Large intestine (tissue), 3 donors: ENCODE measurements at regions not wholly inside any gene's neighbourhood (a gene's known extent, or its start where the extent isn't known, plus 50 kb on each side); places are given as distances from the start of the nearest gene placed in this dataset.

ENCODE experiments used
- DNase-seq, 2 donors: peaks; one replicate each; pipeline versions ENCODE4 v3.0.0 to v3.0.0-alpha.2; 2013
- H3K27ac ChIP-seq: one replicate; pipeline ENCODE4 v1.5.1; 2013; ENCODE audit warnings: low read length
- H3K27me3 ChIP-seq: 2 replicates; pipeline ENCODE4 v1.6.1; 2013; ENCODE audit warnings: low read length; ENCODE audit not compliant: control insufficient read depth, insufficient read depth
- H3K36me3 ChIP-seq: 2 replicates; pipeline ENCODE4 v1.6.1; 2013; ENCODE audit warnings: low read length; ENCODE audit not compliant: control insufficient read depth, insufficient read depth
- H3K4me1 ChIP-seq: one replicate; pipeline ENCODE4 v1.6.1; 2013; ENCODE audit warnings: low read length; ENCODE audit not compliant: control insufficient read depth, insufficient read depth
- H3K4me3 ChIP-seq: one replicate; pipeline ENCODE4 v1.5.1; 2013; ENCODE audit warnings: low read length
- H3K9me3 ChIP-seq: one replicate; pipeline ENCODE4 v1.6.1; 2013; ENCODE audit warnings: mild to moderate bottlenecking, low read depth, low read length, moderate library complexity; ENCODE audit not compliant: control insufficient read depth
- WGBS: methylation state at CpG from one replicate; pipeline ENCODE4 v1.1.5; 2013; ENCODE audit warnings: low lambda C conversion rate; ENCODE audit not compliant: insufficient coverage; 5-methylcytosine and 5-hydroxymethylcytosine counted together

GRCh38 chr4:138030375-138030774 lies 211.8 kb downstream of the SLC7A11 start:
- H3K36me3 ChIP-seq: no peaks in the 10 kb centered on the region
- 37% methylated on average over 2 of the region's 3 CpGs for WGBS

DNA sequence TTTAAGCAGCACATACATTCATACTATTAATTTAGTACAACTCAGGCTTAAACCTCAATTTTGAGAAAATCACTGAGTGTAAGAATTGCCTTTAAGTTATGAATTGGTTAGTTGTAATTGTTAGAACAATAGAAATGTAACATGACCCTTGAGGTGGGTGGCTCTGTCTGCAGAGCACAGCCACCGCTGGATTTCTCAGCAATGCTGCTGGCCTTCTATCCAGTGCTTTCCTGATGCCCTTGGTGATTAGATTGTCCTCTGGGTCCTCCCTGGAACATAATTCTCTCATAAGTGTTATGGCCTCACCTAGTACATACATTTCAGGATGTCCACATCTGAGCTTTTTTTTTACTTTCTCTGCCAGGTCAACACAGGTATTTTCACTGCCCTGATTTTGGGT lies 213.2 kb downstream of the SLC7A11 start:
- no CpG with 5 or more reads among the region's 1 CpG for WGBS
- Histone ChIP-seq H3K9me3 (no peaks in the 10 kb centered on the region), H3K27me3 (no peaks in the 10 kb centered on the region), H3K27ac (no peak overlapping the region), H3K36me3 (no peaks in the 10 kb centered on the region), H3K4me3 (no peak overlapping the region), H3K4me1 (no peaks in the 10 kb centered on the region)
- no peak for DNase-seq

More at GRCh38 chr4:138030375-138030774, 211.8 kb downstream of the SLC7A11 start:
- Histone ChIP-seq H3K4me1 (no peaks in the 10 kb centered on the region), H3K27me3 (no peaks in the 10 kb centered on the region), H3K9me3 (no peaks in the 10 kb centered on the region), H3K27ac (no peak overlapping the region), H3K4me3 (no peak overlapping the region)
- DNase-seq: no peak

DNA sequence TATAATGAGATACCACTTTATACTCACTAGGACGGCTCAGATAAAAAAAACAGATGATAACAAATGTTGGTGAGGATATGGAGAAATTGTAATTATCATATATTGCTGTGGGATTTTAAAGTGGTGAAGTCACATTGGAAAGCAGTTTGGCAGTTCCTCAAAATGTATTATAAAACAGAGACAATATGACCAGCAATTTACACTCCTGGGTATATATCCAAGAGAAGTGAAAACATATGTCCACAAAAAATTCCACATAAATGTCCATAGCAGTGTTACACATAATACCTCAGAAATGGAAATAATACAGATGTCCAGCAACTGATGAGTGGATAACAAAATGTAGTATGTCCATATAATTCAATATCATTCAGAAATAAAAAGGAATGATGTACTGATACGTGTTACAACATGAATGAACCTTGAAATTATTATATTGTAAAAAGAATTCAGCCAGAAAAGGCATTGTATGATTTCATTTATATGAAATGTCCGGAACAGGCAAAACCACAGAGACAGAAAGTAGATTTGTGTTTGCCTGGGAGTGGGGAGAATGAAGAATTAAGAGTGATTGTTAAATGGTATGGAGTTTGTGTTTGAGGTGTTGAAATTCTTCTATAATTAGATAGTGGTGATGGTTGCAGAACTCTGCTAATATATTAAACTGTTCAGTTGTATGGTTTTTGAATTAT lies 220.9 kb downstream of the SLC7A11 start:
- no peak for DNase-seq
- Histone ChIP-seq H3K27ac (no peak overlapping the region), H3K27me3 (no peaks in the 10 kb centered on the region), H3K4me3 (no peak overlapping the region), H3K9me3 (no peaks in the 10 kb centered on the region), H3K4me1 (no peaks in the 10 kb centered on the region), H3K36me3 (no peaks in the 10 kb centered on the region)
- 53% methylated on average over 3 of the region's 3 CpGs for WGBS

DNA sequence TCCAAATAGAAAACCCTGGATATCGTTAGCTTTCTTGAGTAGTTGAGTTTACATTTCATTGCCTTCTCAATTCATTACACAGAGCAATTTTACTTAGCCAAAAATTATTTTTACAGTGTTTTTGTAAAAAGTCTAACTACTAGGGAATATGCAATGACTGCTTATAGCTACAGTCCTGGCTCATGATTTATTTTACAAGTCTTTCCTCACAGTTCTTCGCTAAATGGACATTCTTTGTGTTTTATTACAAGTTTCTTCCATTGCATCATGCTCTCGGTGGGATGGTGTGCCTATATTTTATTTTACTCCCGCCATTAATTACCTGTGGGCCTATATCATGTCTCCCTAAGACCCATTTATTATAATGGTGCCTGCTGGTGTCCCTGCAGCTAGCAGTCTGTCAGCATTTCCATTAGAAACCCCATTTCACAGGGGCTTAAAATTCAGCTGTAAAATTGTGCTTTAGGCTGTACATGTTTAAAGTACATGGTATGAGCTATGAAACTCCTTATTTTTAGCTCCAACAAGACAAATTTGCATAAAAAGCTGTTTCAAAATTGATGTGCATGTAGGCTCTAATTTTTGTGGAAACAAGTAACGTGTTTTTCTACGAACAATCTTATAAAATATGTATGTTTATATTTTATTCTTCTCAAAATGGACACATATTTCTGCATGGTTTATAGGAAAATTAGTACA lies 227.4 kb downstream of the SLC7A11 start:
- WGBS: 86% methylated on average over 4 of the region's 6 CpGs
- no peaks in the 10 kb centered on the region for H3K9me3 ChIP-seq
- peak in 1 of 2 donors; percentile 4 for DNase-seq

DNA sequence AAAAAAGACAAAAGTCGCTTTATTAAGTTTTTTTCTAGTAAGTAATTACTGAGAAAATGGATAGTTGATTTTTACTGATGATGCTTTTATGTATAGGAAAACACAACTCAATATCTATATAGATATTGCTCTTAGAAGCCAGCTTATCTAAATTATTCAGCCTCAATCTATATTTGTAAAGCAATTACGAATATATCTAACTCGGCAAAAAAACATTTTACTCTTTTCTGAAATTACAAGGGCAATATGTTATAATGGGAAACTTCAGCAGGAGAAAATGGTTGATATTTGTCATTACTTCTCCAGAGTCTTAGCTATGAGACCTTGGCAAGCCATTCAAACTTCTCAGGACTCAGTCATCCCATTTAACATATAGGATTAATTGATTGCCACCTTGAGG lies 228.5 kb downstream of the SLC7A11 start:
- Histone ChIP-seq H3K27ac (no peak overlapping the region), H3K4me3 (no peak overlapping the region), H3K9me3 (no peaks in the 10 kb centered on the region), H3K36me3 (no peaks in the 10 kb centered on the region), H3K4me1 (no peaks in the 10 kb centered on the region), H3K27me3 (no peaks in the 10 kb centered on the region)
- 100% methylated on average over 1 of the region's 3 CpGs for WGBS
- no peak for DNase-seq

More for the DNA sequence above, 227.4 kb downstream of the SLC7A11 start:
- no peaks in the 10 kb centered on the region for H3K27me3 ChIP-seq
- H3K27ac ChIP-seq: no peak overlapping the region
- no peaks in the 10 kb centered on the region for H3K4me1 ChIP-seq
- H3K4me3 ChIP-seq: no peak overlapping the region
- no peaks in the 10 kb centered on the region for H3K36me3 ChIP-seq

GRCh38 chr4:138010639-138011038 lies 231.5 kb downstream of the SLC7A11 start:
- no peaks in the 10 kb centered on the region for H3K4me1 ChIP-seq
- H3K27ac ChIP-seq: no peak overlapping the region
- H3K36me3 ChIP-seq: no peaks in the 10 kb centered on the region
- H3K4me3 ChIP-seq: no peak overlapping the region
- H3K27me3 ChIP-seq: no peaks in the 10 kb centered on the region
- DNase-seq: no peak
- no peaks in the 10 kb centered on the region for H3K9me3 ChIP-seq

DNA sequence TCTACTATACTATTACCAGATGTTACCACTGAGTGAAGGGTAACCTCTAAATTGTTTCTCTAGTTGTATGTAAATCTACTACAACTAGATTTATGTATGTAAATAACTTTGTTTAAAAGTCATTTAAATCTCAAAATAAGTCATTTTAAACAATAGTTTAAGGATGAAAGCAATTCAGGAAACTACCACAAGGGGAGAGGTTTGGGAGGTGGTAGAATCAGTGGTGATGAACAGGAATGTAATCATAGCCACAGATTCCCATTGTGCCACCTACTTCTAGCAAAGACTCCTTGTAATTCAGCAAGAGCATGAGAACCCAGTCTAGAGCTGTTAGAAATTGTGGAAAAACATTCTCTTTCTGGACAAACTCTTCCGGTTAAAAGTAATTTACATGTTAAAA lies 234.6 kb downstream of the SLC7A11 start:
- H3K27me3 ChIP-seq: no peaks in the 10 kb centered on the region
- H3K27ac ChIP-seq: no peak overlapping the region
- WGBS: 100% methylated on average over 1 of the region's 1 CpG
- H3K36me3 ChIP-seq: no peaks in the 10 kb centered on the region
- no peaks in the 10 kb centered on the region for H3K4me1 ChIP-seq
- H3K9me3 ChIP-seq: no peaks in the 10 kb centered on the region
- DNase-seq: no peak
- H3K4me3 ChIP-seq: no peak overlapping the region

- Histone ChIP-seq H3K36me3 (no peaks in the 10 kb centered on the region), H3K9me3 (no peaks in the 10 kb centered on the region), H3K27me3 (no peaks in the 10 kb centered on the region), H3K27ac (no peak overlapping the region), H3K4me1 (no peaks in the 10 kb centered on the region), H3K4me3 (no peak overlapping the region)
- WGBS: no CpG with 5 or more reads among the region's 1 CpG
- no peak for DNase-seq
Observed at GRCh38 chr4:138005486-138005885, 236.7 kb downstream of the SLC7A11 start.

- no peak for DNase-seq
- no peaks in the 10 kb centered on the region for H3K4me1 ChIP-seq
- H3K36me3 ChIP-seq: no peaks in the 10 kb centered on the region
- no peak overlapping the region for H3K4me3 ChIP-seq
- H3K9me3 ChIP-seq: no peaks in the 10 kb centered on the region
- no peaks in the 10 kb centered on the region for H3K27me3 ChIP-seq
- H3K27ac ChIP-seq: no peak overlapping the region
Observed at GRCh38 chr4:138003248-138003647, 238.9 kb downstream of the SLC7A11 start.

DNA sequence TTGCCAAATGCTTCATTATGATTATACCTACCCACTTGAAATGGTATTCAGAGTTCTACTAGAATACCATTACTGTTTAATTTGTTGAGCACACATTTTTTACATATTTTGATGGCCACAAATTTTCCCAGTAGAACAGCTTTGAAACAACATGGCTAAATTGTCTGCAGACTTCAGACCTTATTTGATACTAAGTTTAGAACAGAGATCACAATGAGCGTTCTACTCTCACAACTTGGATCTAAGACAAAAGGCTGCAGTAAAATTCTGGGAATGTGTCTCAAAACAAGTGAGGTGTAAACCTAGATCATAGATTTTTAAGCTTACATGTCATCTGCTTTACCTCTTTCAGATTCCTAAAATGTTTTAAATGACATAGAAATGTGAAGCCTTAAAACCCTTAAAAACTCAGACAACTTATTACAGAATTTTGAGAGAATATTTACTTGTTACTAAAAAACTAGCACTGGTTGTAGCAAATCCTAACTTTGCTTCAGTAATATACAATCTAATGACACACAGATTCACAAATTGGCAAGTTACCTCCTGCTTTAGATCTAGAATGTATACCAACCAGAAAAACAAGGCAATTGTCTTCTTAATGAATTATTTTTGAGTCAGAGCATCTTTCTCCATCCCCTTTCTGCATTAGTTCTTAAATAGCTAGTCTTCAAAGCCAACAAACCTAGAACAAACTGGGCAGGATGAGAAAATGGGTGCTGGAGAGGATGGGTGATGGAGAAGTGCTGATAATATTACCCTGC lies 243.3 kb downstream of the SLC7A11 start:
- no peaks in the 10 kb centered on the region for H3K36me3 ChIP-seq
- no peak overlapping the region for H3K4me3 ChIP-seq
- WGBS: 86% methylated on average over 1 of the region's 1 CpG
- DNase-seq: no peak
- no peaks in the 10 kb centered on the region for H3K9me3 ChIP-seq
- no peaks in the 10 kb centered on the region for H3K27me3 ChIP-seq
- H3K4me1 ChIP-seq: no peaks in the 10 kb centered on the region
- no peak overlapping the region for H3K27ac ChIP-seq
